ENCODE measurements at regions not wholly inside any gene's neighbourhood (a gene's known extent, or its start where the extent isn't known, plus 50 kb on each side); places are given as distances from the start of the nearest gene placed in this dataset.

GRCh38 chr14:95395098-95395737 lies 75.5 kb upstream of the CLMN start:
- Histone ChIP-seq H4K20me1 (ENCODE audit: insufficient read depth, low read length) (no peaks in the 10 kb centered on the region), H3K9me2 (replicated peaks; ENCODE audit: insufficient read depth, low read length) (no peaks in the 10 kb centered on the region), H3K4me3 (ENCODE audit: low read length) (no peak overlapping the region), H2AFZ (ENCODE audit: low read length) (no peak overlapping the region), H3K9ac (ENCODE audit: low read length) (no peak overlapping the region), H3F3A (ENCODE audit: insufficient read depth, low read length) (no peaks in the 10 kb centered on the region), H3K27me3 (replicated peaks; ENCODE audit: insufficient read depth, low read length) (no peaks in the 10 kb centered on the region), H3K36me3 (replicated peaks; ENCODE audit: insufficient read depth, low read length) (no peaks in the 10 kb centered on the region), H3K4me2 (ENCODE audit: low read depth, low read length) (no peak overlapping the region), H3K4me1 (ENCODE audit: low read length) (no peaks in the 10 kb centered on the region), H3K79me2 (ENCODE audit: low read length) (no peaks in the 10 kb centered on the region), H3K27ac (ENCODE audit: low read length) (no peak overlapping the region), H3K9me3 (replicated peaks; ENCODE audit: insufficient read depth, low read length) (no peaks in the 10 kb centered on the region)
- DNase-seq = no peak
- TF ChIP-seq EZH2 (optimal IDR thresholded peaks at IDR 0.05; ENCODE audit: low read depth, low read length) (no peak), CTCF (IDR thresholded peaks at IDR 0.05; ENCODE audit: low read length) (no peak), EZH2phosphoT487 (IDR thresholded peaks at IDR 0.05; ENCODE audit: low read length) (no peak)

DNA sequence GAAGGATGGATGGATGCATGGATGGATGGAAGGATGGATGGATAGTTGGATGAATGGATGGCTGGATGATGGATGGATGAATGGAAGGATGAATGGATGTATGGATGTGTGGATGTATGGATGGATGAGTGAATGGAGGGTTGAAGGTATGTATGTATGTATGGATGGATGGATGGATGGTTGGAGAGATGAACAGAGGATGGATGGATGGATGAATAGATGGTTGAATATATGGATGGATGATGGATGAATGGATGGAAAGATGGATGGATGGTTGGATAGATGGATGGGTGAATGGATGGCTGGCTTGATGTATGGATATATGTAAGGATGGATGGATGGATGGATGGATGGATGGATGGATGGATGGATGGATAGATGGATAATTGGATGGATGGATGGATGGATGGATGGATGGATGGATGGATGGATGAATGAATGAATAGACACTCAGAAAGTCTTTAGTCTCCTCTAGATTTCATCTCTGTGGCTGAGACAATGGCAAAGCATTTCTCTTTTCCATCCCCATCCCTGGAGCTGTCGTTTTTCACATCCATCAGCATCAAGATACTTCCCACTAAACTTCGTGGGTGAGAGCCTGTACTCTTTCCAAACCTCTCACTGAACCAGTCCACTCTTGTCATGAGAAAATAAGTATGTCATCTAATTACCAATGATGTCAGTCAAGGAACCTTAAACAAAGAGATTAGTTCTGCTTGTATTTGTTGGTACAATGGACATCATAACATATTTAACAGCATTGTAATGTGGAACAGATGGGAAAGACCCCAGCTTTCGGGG lies 74.8 kb upstream of the CLMN start:
- DNase-seq = no peak
- no peaks in the 10 kb centered on the region for H3F3A ChIP-seq (ENCODE audit: insufficient read depth, low read length)

DNA sequence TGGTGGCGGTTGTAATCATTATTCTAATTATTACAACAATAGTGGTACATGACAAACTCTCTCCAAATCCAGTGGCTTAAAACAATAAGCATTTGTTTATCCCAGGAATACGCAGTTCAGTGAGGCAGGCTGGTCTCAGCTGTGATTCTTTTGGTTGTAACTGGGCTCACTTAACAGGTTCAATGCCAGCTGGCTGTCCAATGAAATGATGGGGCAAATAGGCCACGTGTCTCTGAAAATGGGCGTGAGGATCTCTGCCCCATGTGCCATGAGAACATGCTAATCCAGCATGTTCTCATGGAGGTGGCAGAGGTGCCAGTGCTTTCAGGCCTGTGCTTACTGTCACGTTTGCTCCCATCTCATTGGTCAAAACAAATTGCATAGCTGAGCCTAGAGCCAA lies 73.1 kb upstream of the CLMN start:
- no peak overlapping the region for H3K4me3 ChIP-seq (ENCODE audit: low read length)
- H3K4me1 ChIP-seq (ENCODE audit: low read length) = no peaks in the 10 kb centered on the region
- no peaks in the 10 kb centered on the region for H3K9me3 ChIP-seq (replicated peaks; ENCODE audit: insufficient read depth, low read length)
- no peak overlapping the region for H2AFZ ChIP-seq (ENCODE audit: low read length)
- H3K4me2 ChIP-seq (ENCODE audit: low read depth, low read length) = no peak overlapping the region
- H3K9ac ChIP-seq (ENCODE audit: low read length) = no peak overlapping the region
- H3K27ac ChIP-seq (ENCODE audit: low read length) = no peak overlapping the region
- H3K36me3 ChIP-seq (replicated peaks; ENCODE audit: insufficient read depth, low read length) = no peaks in the 10 kb centered on the region
- DNase-seq = no peak
- TF ChIP-seq EZH2phosphoT487 (IDR thresholded peaks at IDR 0.05; ENCODE audit: low read length) = no peak
- no peak for TF ChIP-seq EZH2 (optimal IDR thresholded peaks at IDR 0.05; ENCODE audit: low read depth, low read length)
- no peak for TF ChIP-seq CTCF (IDR thresholded peaks at IDR 0.05; ENCODE audit: low read length)
- no peaks in the 10 kb centered on the region for H3K9me2 ChIP-seq (replicated peaks; ENCODE audit: insufficient read depth, low read length)
- no peaks in the 10 kb centered on the region for H3F3A ChIP-seq (ENCODE audit: insufficient read depth, low read length)
- H3K27me3 ChIP-seq (replicated peaks; ENCODE audit: insufficient read depth, low read length) = no peaks in the 10 kb centered on the region
- H4K20me1 ChIP-seq (ENCODE audit: insufficient read depth, low read length) = no peaks in the 10 kb centered on the region
- H3K79me2 ChIP-seq (ENCODE audit: low read length) = no peaks in the 10 kb centered on the region

More for the DNA sequence above, 74.8 kb upstream of the CLMN start:
- no peaks in the 10 kb centered on the region for H3K36me3 ChIP-seq (replicated peaks; ENCODE audit: insufficient read depth, low read length)
- H3K4me1 ChIP-seq (ENCODE audit: low read length) = no peaks in the 10 kb centered on the region
- H3K9me2 ChIP-seq (replicated peaks; ENCODE audit: insufficient read depth, low read length) = no peaks in the 10 kb centered on the region
- no peak overlapping the region for H3K4me3 ChIP-seq (ENCODE audit: low read length)
- H3K9me3 ChIP-seq (replicated peaks; ENCODE audit: insufficient read depth, low read length) = no peaks in the 10 kb centered on the region
- H3K27ac ChIP-seq (ENCODE audit: low read length) = no peak overlapping the region
- H3K4me2 ChIP-seq (ENCODE audit: low read depth, low read length) = no peak overlapping the region
- no peak overlapping the region for H2AFZ ChIP-seq (ENCODE audit: low read length)
- H3K79me2 ChIP-seq (ENCODE audit: low read length) = no peaks in the 10 kb centered on the region
- no peak for TF ChIP-seq EZH2 (optimal IDR thresholded peaks at IDR 0.05; ENCODE audit: low read depth, low read length)
- no peak for TF ChIP-seq EZH2phosphoT487 (IDR thresholded peaks at IDR 0.05; ENCODE audit: low read length)
- no peak for TF ChIP-seq CTCF (IDR thresholded peaks at IDR 0.05; ENCODE audit: low read length)
- no peak overlapping the region for H3K9ac ChIP-seq (ENCODE audit: low read length)
- no peaks in the 10 kb centered on the region for H3K27me3 ChIP-seq (replicated peaks; ENCODE audit: insufficient read depth, low read length)
- no peaks in the 10 kb centered on the region for H4K20me1 ChIP-seq (ENCODE audit: insufficient read depth, low read length)

Data from MM.1S (cell line).